ENCODE measurements at regions not wholly inside any gene's neighbourhood (a gene's known extent, or its start where the extent isn't known, plus 50 kb on each side); places are given as distances from the start of the nearest gene placed in this dataset.
A peak's percentile ranks its signal among the peaks of the same experiment; 100 is the strongest.

DNA sequence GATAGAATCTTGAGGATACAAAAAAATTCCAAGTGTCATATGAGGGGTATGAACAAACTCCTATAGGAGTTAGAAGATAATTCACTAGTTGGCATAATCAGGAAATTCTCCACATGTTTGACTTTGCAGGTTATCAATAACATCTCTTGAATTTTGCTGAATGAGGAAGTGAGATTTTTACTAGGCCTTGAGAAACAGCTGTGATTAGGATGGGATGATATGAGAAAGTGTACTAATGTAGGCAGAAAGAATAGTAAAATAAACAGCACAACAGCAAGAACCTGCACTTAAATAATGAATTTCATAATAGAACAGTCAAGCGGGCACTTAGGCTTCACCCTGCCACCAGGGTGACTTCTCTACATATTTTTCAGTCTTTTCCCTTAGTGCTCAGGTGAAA lies 570.8 kb upstream of the CRIM1 start:
- Histone ChIP-seq H3K4me3 (no peak overlapping the region), H3K4me1 (no peaks in the 10 kb centered on the region), H3K27ac (no peak overlapping the region), H3K27me3 (no peaks in the 10 kb centered on the region), H3K36me3 (replicated peaks in 1 of 2; ENCODE audit: insufficient read depth in 1 of 2, low read depth in 2 of 2) (no peaks in the 10 kb centered on the region), H3K9me3 (peaks cover 0 to 6% (median 0%) of the 10 kb centered on the region in 3 donors)
- ATAC-seq (no peak), DNase-seq (no peak)
- WGBS, 2 donors, result 37 to 77% methylated on average over 1 of the region's 1 CpG
- TF ChIP-seq, protein P1, sequence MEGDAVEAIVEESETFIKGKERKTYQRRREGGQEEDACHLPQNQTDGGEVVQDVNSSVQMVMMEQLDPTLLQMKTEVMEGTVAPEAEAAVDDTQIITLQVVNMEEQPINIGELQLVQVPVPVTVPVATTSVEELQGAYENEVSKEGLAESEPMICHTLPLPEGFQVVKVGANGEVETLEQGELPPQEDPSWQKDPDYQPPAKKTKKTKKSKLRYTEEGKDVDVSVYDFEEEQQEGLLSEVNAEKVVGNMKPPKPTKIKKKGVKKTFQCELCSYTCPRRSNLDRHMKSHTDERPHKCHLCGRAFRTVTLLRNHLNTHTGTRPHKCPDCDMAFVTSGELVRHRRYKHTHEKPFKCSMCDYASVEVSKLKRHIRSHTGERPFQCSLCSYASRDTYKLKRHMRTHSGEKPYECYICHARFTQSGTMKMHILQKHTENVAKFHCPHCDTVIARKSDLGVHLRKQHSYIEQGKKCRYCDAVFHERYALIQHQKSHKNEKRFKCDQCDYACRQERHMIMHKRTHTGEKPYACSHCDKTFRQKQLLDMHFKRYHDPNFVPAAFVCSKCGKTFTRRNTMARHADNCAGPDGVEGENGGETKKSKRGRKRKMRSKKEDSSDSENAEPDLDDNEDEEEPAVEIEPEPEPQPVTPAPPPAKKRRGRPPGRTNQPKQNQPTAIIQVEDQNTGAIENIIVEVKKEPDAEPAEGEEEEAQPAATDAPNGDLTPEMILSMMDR (IDR thresholded peaks at IDR 0.05), result no peak
- intact Hi-C loops (cut with DNase I), result no loop called here

DNA sequence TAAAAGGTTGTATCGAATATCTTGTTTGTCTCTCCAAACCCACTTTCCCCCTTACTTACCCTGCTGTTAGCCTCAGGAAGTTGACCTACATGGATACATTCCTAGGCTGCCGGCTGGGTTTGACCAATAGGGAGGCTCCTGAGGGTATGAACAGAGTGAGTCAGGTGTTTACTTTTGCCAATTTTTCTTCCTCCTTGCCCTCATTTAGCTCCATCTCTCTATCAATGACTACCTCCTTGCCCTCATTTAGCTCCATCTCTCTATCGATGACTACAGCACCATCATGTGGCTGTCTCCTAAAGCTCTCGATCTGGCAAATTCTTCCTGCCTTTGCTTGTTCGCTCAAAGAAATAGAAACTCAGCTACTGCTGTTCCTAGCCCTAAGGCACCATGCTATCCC lies 571.9 kb upstream of the CRIM1 start:
- peak; percentile 66 for ATAC-seq
- WGBS, 2 donors, result 61 to 66% methylated on average over 5 of the region's 5 CpGs

DNA sequence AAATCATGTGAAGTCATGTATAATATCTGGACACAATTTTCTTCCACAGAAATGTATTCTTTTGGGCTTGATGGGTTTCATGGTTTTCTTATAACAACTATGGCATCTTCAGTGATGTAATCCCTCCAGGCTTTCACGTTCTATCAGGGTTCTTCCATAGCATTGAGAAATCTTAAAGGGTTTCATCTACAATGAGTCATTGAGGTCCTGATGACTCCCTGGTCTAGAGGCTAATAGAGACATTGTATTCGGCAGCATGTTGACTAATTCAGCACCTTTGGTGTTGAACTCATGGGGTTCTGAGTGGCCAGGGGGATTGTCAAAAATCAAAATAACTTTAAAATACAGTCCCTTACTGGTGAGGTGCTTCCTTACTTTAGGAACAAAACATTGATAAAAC lies 614.0 kb upstream of the CRIM1 start:
- no peaks in the 10 kb centered on the region for H3K36me3 ChIP-seq (replicated peaks in 1 of 2; ENCODE audit: insufficient read depth in 1 of 2, low read depth in 2 of 2)
- H3K9me3 ChIP-seq, result no peaks in the 10 kb centered on the region
- H3K4me1 ChIP-seq, result no peaks in the 10 kb centered on the region
- no peak for TF ChIP-seq POLR2A (IDR thresholded peaks at IDR 0.05)
- TF ChIP-seq, protein P1 (IDR thresholded peaks at IDR 0.05), result no peak
- H3K27me3 ChIP-seq, result no peaks in the 10 kb centered on the region
- H3K4me3 ChIP-seq, result no peak overlapping the region
- intact Hi-C loops (cut with DNase I), result no loop called here
- H3K27ac ChIP-seq, result no peak overlapping the region
- ATAC-seq (no peak), DNase-seq (no peak)
- WGBS, 2 donors, result 45 to 61% methylated on average over 2 of the region's 2 CpGs

More for the DNA sequence above, 571.9 kb upstream of the CRIM1 start:
- peak in 2 of 4 donors; percentile 12 to 26 for DNase-seq
- no peak overlapping the region for H3K27ac ChIP-seq
- TF ChIP-seq, protein P1 (IDR thresholded peaks at IDR 0.05), result peak in 1 of 7 experiments; percentile 5
- TF ChIP-seq POLR2A (IDR thresholded peaks at IDR 0.05), result no peak
- no peaks in the 10 kb centered on the region for H3K4me1 ChIP-seq
- H3K4me3 ChIP-seq, result no peak overlapping the region
- no peaks in the 10 kb centered on the region for H3K36me3 ChIP-seq (replicated peaks in 1 of 2; ENCODE audit: insufficient read depth in 1 of 2, low read depth in 2 of 2)
- no peaks in the 10 kb centered on the region for H3K27me3 ChIP-seq
- H3K9me3 ChIP-seq, result peaks cover 0 to 6% (median 0%) of the 10 kb centered on the region in 3 donors
- intact Hi-C loops (cut with DNase I), result no loop called here

DNA sequence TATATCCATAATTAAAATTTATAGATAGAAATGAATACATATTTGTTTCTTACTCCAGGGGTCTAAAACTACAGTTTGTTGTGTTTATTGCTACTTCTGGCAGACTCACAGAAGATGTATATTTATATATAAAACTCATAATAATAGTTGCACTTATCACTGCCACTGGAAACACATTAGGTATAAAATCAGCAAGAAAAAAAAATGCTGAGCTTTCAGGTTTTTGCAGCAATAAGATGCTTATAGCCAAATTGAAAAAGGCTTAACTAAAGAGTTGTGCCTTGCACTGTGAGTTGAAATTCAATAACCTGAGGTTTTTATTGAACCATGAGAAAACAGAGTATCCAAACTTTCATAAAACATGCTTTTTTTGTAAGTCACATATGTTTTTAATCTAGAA lies 623.9 kb upstream of the CRIM1 start:
- H3K4me3 ChIP-seq, result no peak overlapping the region
- no peaks in the 10 kb centered on the region for H3K4me1 ChIP-seq
- DNase-seq, result no peak
- ATAC-seq, result no peak
- TF ChIP-seq POLR2A (IDR thresholded peaks at IDR 0.05), result no peak
- TF ChIP-seq, protein P1 (IDR thresholded peaks at IDR 0.05), result no peak
- no peak overlapping the region for H3K27ac ChIP-seq
- H3K27me3 ChIP-seq, result no peaks in the 10 kb centered on the region
- intact Hi-C loops (cut with DNase I), result no loop called here
- H3K9me3 ChIP-seq, result no peaks in the 10 kb centered on the region
- no peaks in the 10 kb centered on the region for H3K36me3 ChIP-seq (replicated peaks in 1 of 2; ENCODE audit: insufficient read depth in 1 of 2, low read depth in 2 of 2)

DNA sequence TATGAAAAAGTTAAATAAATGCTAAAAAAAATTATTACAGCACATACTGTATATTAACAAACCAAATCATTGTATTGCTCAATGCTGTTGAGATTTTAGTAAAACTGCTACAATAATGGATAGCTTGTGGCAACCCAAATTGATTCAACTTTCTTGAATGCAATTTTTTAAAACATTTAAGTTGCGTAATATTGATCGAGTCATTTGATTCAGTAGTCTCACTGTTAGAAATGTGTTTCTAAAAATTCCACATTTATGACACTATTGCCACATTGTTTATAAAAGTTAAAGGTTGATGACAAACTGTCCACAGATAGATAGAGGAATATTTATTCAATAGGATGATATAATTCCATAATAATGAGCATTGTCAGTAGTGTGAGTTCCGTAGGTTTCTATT lies 640.7 kb upstream of the CRIM1 start:
- no peaks in the 10 kb centered on the region for H3K36me3 ChIP-seq (replicated peaks in 1 of 2; ENCODE audit: insufficient read depth in 1 of 2, low read depth in 2 of 2)
- H3K9me3 ChIP-seq, result no peaks in the 10 kb centered on the region
- intact Hi-C loops (cut with DNase I), result no loop called here
- no peak for TF ChIP-seq POLR2A (IDR thresholded peaks at IDR 0.05)
- TF ChIP-seq, protein P1 (IDR thresholded peaks at IDR 0.05), result no peak
- H3K27ac ChIP-seq, result no peak overlapping the region
- WGBS, 2 donors, result 64 to 78% methylated on average over 3 of the region's 3 CpGs
- no peak overlapping the region for H3K4me3 ChIP-seq
- DNase-seq (no peak), ATAC-seq (no peak)
- no peaks in the 10 kb centered on the region for H3K4me1 ChIP-seq
- no peaks in the 10 kb centered on the region for H3K27me3 ChIP-seq
